HG02970 (cell line): ENCODE measurements at regions not wholly inside any gene's neighbourhood (a gene's known extent, or its start where the extent isn't known, plus 50 kb on each side); places are given as distances from the start of the nearest gene placed in this dataset.

ENCODE experiments used
- ATAC-seq: cut with Tn5 transposase; IDR thresholded peaks from one replicate; pipeline ENCODE4 v1.9.1; 2021; ENCODE audit warnings: mild to moderate bottlenecking, moderate library complexity, moderate number of reproducible peaks; ENCODE audit not compliant: unreplicated experiment, low FRiP score

DNA sequence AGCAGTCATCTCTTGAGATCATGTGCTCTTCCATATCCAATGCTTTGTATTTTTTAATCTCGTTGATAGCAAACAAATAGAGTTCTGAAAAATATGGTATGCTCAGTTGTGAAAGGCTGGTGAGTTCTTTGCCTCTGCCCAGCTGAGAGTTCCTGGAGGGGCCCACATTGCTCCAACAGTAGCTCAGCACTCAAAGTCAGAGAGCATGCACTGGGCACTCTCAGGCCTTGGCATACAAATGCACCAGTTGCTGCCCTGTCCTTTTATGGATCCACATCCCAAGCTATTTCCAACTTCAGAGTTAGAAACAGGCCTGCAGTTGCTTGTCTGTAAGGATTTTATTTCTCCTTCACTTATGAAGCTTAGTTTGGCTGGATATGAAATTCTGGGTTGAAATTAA lies 181.7 kb upstream of the CHRNA7 start:
- no peak for ATAC-seq

DNA sequence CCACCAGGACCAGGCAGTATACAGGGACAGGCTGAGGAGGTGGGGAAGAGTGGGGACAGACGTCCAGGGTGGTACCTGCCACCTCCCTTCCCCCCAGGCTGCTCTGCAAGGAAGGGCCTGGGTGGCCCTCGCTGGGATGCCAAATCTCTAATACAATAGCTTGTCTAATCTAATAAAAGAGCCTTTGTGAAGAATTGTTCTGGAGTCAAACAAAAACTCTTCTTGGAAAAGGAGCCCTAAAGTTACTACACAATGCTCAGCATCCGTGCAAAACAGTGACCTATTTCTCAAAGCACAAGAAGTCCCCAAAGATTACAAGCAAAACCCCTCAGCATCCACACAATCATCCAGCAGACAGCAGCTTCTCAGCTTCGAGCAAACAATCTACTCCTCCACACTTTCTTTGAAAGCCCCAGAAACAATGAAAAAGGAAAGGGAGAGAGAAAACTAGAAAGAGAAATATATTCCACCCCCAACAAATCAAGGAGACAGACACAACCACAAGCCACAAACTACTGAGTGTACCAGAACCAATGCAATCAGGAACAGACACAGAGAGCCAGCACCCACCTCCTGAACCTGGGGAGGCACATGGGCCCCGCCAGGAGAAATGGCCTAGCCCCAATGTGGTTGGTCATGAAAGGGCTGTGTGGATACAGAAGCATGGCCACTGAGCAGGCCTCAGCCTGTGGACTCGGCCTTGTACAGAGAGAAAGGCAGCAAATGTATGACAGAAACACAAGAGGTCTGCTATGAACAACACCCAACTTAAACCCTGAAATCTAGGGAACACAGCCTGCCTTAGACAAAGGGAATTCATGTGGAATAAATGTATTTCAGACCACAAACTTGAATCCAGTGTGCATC lies 177.1 kb upstream of the CHRNA7 start:
- no peak for ATAC-seq

DNA sequence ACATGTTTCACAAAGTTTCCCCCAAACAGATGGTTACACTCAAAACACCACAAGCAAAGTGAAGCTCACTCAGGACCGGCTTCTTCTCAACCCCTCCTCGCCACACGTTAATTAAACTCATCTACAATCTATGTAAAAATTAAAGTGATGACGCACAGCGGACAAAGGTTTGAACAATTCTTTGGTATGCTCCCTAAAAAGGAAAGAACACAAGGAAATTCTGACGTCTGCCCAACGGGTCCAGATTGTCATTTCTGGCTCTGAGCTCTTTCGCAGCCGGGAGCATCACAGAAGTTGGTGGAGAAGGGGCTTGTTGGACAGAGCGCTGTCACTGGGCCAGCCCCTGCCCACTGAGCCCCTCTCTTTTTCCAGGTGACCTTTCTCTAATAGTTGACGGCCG lies 173.7 kb upstream of the CHRNA7 start:
- ATAC-seq = no peak

DNA sequence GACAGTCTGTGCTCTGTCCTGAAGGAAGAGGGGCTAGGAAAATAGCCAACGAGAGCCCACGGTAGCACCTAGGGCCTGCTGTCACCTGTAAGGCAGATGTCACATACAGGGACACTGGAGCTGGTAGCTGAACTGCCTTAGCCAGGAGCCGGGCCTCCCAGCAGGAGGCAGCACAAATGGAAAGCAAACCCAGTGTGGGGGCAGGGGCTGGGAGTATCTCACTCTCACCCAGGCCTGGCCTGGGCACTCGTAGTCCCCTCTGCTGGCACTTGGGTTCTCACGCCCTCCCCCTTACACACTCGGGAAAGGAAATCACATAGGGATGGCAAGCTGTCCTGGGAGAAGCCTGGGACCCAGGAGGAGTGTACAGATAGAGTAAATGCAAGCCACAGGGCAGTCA lies 173.1 kb upstream of the CHRNA7 start:
- ATAC-seq = no peak

DNA sequence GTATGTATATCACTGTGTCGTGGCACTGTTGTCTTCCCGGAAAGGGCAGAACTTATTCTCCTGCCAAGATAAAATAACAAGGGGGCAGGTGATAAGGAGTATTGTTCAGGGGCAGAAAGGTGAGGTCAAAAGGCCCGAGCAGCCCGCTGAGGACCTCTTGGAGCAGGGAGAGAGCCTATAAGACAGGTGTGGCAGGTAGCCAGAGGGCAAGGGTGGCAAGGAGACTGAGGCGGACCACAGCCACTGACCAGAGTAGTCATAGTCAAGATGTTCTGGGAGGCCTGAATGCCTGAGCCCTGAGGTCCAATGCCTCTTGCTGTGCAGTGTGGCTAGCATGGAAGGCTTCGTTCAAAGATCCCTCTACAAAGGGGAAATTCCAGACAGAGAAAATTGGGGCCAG lies 172.3 kb upstream of the CHRNA7 start:
- no peak for ATAC-seq

DNA sequence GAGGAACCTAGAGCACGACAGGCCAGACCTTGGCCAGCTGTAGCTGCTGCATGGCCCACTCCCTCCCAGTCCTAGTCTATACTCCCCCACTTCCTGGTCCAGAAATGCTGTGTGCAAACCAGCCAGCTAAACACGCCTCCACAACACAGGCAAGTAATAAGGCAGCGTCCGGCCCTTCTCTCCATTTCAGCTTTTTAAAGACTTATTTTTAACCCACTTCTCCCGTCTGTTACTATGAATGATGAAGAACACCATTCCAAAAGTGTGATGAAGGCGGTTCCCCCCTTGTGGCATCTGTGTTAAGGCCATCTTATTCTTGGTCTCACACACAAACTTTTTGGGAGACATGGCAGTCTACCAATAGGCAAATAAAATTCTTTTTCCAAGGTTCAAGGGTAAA lies 164.1 kb upstream of the CHRNA7 start:
- ATAC-seq = no peak

DNA sequence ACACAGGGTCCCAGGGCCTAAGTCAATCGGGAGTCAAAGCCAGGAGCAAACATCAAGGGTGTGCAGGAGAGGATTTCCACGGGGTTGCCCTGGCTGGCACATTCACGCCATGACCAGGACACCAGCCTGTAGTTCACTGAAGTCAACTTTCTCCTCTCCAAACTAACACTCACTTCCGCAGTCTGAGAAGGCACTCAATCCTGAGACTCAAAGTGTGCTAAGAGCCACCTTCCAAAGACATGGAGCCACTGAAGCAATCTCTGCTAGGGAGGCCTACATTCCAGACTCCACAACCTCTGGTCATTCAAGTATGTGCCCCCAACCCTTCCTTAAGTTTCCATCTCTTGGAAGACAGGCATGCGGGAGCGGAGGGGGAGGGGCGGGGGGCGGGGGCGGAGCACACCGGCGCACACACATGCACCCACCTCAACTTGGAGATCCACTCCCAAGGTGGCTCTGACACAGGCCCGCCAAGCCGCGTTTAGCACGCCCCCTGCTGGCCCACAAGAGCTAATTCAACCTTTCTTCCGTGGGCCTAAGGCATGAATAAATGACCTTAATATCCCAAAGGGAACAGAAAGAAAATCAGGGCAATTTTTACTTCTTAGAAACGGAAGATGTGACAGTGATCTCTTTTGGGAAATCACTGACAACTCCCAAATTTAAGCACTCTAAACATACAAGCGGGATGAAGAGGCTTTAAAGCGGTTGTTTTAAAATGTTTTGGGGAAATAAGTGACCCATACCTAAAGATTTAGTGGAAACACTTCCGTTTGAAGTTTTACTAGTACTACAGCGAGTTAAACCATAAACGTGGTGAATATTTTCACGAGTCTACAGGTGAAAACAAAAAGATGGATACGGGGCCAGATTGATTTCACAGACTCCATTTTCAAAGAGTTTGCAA lies 162.5 kb upstream of the CHRNA7 start:
- ATAC-seq = no peak

DNA sequence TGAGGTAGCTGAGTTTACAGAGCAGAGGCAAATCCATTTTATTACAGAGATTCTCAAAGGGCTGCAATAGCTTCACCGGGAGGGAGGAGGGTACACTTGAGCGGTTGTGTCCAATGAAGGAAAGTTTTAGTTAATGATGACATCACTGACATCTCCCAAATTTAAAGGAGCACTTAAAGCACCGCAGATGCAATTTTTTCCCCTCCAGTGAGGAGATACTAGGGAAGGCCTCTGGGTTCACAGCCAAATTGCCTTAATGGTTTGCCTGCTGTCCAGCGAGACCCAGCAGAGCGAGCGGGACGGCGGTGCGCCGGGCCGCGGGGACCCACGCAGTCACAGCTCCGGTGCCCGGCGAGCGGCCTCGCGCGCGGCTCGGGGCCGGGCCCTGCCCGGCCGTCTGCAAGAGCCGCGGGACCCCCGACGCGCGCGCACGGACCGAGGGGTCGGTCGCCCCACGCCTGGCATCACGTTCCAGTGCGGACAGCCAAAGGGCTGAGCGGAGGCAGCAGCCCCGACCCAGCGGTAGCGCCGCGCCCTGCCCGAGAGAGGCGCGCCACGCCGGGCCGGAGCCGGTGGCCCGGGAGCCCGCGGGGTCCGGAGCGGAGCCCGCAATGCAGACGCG lies 160.5 kb upstream of the CHRNA7 start:
- ATAC-seq = no peak

DNA sequence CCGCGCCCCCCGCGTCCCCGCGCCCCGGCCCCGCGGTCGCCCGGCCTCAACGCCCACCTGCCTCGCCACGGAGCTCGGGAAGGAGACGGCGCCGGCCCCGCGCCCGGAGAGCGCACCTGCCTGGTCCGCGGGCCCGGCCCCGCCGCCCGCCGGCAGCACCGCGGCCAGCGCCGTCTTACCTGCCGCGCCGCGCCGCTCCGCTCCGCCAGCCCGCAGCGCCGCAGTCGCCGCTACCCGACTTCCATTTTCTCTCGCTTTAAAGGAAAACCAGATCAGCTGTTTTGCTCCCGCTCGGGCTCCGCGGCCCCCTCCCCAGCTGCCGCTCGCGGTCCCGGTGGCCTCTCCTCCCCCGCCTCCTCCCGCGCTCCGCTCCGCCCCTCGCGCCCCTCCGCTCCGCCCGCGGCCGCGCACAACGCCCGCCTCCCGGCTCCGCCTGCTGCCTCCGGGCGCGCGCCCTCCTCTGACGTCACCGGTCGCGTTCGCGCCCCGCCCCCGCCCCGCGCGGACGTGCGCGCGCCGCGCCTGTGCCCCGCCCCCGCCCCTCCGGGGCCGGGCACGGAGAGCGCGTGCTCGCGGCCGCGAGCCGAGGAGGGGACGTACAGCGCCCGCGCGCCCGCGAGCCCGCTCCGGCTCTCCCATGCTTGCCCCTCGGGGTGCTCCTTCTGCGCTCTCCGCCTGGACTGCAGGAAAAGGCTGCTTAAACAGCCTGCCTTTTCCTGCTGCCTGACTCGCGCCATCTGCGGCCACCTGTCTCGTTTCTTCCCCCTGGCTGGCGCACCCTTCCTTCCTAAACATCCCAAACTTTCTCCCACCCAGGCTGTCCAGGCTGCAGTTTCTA lies 159.8 kb upstream of the CHRNA7 start, which contains the start of gene OTUD7A:
OTUD7A (minus strand) TSS at position 346 of the 838 bp plus-strand sequence.
- ATAC-seq = peak; percentile 90

DNA sequence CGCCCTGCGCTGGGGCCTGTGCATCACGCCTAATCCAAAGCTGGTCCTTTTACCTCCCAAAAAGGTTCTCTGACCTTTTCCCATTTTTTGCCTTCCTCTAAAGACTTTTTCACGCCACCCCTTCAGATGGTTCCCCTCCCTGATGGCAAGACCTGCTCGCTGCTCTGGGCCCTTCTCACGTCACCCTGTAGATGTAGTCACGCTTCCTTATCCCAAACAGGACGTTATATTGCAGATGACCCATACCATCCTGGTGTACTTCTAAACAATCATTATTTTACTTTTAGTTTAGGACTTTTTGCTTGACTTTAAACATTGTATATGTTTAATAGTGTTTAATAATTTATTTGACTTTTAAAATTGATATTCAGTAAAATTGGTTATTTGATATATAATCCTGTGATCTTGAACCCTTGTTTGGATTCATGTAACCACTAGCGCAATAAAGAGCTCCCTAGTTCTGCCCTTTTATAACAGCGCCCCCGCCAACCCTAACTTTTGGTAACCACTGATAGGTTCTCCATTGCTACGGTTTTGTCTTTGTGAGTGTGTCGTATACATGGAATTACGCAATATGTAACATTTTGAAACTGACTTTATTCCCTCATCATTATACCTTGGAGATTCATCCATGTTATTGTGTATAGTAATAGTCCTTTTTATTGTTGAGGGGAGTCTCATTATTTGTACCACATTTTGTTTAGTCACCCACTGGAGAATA lies 159.0 kb upstream of the CHRNA7 start:
- ATAC-seq = no peak

DNA sequence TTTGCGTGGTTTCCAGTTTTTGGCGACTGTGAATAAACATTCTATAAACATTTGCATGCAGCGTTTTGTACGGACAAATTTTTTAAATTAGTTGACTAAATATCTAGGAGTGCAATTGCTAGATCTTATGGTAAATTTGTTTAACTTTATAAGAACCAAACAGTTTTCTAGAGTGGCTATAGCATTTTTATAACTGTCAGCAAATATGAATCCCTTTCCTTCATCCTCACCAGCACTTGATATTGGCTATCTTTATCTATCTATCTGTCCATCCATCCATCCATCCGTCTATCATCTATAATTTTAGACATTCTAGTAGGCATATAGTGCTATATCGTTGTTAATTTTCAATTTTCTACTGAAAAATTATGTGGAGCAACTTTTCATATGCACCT lies 158.4 kb upstream of the CHRNA7 start:
- ATAC-seq = no peak

DNA sequence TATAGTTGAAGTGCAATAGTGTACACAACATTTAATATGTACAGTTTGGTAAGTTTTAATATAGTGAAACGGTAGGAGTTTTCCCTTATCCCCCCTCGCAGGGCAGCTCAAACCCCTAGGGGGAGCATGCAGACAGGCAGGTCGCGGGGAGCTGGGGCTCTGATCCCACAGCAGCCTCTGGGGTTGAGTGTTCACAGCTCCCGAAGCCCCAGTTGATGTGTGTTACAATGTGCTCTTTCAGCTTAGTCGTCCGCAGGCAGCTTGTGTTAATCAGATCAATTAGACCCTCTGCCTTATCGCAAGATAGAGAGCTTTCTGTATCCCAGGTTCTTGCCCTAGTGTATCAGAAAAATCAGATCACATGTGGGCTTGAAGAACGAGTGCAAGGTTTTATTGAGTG lies 143.1 kb upstream of the CHRNA7 start:
- ATAC-seq = no peak

DNA sequence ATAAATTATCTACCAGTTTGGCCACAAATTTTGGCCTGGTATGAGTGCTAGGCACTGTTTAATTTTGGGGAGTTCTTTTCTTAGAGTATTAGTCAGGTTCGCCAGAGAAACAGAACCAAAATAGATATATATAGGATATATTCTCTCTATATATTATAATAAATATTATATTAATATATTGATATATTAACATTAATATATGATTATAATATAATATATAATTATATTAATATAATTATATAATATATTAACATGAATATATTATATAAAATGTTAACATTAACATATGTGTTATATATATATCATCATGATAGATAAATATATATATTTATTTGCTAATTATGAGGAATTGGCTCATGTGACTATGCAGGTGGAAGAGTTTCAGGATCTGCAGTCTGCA lies 137.8 kb upstream of the CHRNA7 start:
- ATAC-seq = no peak

DNA sequence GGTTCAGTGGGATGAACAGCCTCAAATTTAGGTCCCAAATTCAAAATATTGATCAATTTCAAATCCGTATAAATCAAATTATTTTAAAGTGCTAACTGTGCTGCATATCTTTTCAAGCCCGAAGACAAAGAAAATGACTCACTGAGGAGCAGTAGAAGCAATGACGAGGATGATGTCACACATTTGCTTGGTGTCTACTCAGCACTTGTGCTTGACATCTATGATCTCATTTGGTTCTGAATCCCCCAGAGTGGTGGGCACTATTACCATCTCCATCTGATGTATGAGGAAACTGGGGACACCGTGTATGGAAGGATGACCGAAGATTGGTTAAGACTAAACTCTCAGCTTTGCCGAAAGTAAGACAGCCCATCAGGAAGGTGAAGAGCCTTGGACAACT lies 136.5 kb upstream of the CHRNA7 start:
- no peak for ATAC-seq

DNA sequence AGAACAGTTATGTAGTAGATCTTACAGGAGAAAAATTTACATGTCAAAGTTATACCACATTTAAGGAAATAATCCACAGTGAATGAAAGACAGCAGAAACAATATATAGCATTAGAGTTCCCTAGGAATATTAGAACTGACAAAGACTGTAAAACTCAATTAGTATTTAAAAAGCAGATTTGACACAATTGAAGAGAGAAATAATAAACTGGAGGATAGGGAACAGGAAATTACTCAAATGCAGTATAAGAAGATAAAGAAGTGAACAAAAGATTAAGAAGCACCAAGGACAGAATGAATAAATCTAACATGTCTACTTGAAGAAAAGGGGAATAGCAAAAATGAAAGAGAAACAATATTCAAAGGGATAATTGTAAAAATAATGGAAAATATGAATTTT lies 132.6 kb upstream of the CHRNA7 start:
- no peak for ATAC-seq

DNA sequence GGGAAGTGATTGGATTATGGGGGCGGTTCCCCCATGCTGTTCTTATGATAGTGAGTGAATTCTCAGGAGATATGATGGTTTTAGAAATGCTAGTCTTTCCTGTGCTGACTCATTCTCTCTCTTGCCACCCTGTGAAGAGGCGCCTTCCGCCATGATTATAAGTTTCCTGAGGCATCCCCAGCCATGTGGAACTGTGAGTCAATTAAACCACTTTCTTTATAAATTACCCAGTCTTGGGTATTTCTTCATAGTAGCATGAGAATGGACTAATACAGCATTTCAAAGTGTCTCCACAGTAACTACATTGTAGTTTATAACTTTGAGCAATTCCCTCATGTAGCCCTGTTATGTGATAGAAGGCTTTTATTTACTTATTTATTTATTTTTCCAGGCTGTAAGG lies 128.8 kb upstream of the CHRNA7 start:
- no peak for ATAC-seq

DNA sequence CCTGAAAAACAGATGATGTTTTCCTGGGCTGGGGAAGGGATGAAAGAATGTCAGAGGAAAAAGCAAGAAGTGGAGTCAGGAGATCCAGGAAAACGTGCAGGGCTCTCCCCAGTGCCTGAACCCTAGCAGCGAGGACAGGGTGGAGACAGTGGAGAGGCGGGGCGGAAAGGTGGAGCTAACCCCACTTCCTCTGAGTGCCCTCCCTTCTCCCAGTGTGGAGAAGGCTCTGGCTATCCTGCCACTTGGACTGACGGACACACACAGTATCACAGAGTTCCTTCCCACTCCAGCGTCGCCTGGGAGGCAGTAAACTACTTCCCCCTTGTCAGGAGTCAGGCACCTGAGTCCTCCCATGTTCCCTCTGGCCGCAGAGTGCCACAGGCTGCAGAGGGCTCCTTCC lies 125.3 kb upstream of the CHRNA7 start:
- no peak for ATAC-seq

DNA sequence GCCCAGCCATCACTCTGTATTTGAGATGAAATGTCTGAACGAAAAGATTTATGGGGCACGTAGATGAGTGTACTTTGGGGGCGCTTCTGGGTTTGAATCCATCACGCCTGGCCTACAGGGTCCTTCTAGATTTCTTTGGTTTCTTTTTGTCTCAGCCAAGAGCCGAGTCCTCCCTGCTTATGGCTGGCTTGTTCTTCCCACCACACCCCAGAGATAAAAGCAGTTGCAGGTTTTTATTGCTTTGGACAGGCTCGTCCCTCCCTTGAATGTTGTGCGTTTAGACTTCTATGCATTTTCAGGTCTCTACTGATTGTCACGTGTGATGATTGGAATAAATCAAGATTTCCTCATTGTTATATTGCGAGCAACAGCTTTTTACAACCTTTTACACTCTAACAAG lies 104.8 kb upstream of the CHRNA7 start:
- ATAC-seq = no peak

DNA sequence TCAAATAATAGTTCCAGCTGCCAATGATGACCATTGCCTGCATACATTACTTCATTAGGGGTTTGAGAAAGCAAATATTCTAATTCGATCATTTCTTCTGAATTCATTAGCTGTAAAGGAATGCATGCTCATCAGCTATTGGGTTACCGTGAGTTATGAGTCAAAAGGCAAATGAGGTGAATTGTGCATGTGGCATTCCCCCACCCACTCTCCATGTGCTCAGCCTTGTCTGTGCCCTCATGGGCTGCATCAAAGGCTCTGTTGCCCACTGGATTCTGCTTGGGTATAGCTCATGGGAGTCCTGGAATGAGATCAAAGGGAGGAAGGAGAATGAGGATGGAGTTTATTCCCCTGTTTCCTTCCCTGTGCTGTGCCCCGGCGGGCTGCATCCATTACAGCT lies 99.3 kb upstream of the CHRNA7 start:
- no peak for ATAC-seq

DNA sequence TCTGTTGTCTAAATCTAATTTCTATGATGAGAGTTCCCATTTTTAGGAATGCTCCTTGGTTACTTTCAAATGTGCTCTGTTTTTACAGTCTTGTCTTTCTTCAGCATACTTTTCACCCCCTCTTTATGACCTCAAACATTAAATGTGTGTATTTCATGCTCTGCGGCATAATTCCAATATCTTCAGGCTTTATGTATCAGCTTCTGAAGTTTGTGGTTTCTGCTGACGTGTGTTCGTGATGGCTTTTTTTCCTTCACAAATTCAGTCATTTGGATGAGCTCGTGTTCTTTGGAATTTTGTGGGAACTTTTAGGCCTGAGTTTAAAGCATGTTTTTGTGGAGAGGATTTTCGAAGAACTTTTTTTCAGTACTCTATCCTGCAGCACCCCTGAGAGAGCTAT lies 97.7 kb upstream of the CHRNA7 start:
- ATAC-seq = no peak
